Activated CD8-positive, alpha-beta memory T cell treated with anti-CD3 and anti-CD28 coated beads for 4 hours (primary cell): ENCODE measurements at regions not wholly inside any gene's neighbourhood (a gene's known extent, or its start where the extent isn't known, plus 50 kb on each side); places are given as distances from the start of the nearest gene placed in this dataset.

Experiments
- DNase-seq, 2 donors: peaks; one replicate each; pipeline ENCODE4 v3.0.0-alpha.2; 2020; ENCODE audit warnings: low read depth in 2 of 2

- DNase-seq = no peak
Measured at GRCh38 chr14:87526731-87527130, 466.3 kb downstream of the GALC start.

GRCh38 chr14:87524011-87524410, 469.0 kb downstream of the GALC start:
- no peak for DNase-seq

GRCh38 chr14:87522575-87522974, 470.4 kb downstream of the GALC start:
- DNase-seq = no peak

GRCh38 chr14:87508333-87508732, 484.6 kb downstream of the GALC start:
- no peak for DNase-seq

- DNase-seq = no peak
Measured at GRCh38 chr14:87503711-87504110, 489.3 kb downstream of the GALC start.

- no peak for DNase-seq
Measured at GRCh38 chr14:87497301-87497700, 495.7 kb downstream of the GALC start.

GRCh38 chr14:87494010-87494409, 499.0 kb downstream of the GALC start:
- no peak for DNase-seq

GRCh38 chr14:87492561-87492960, 500.4 kb downstream of the GALC start:
- DNase-seq = no peak

- no peak for DNase-seq
Measured at GRCh38 chr14:87491816-87492215, 501.2 kb downstream of the GALC start.

- no peak for DNase-seq
Measured at GRCh38 chr14:87489196-87489819, 503.7 kb downstream of the GALC start.

GRCh38 chr14:87483271-87484260, 509.4 kb downstream of the GALC start:
- DNase-seq = no peak

- DNase-seq = no peak
Measured at GRCh38 chr14:87468531-87468930, 524.5 kb downstream of the GALC start.

- DNase-seq = no peak
Measured at GRCh38 chr14:87467578-87467977, 525.4 kb downstream of the GALC start.

GRCh38 chr14:87465770-87466169, 527.2 kb downstream of the GALC start:
- no peak for DNase-seq

GRCh38 chr14:87461704-87462103, 531.3 kb downstream of the GALC start:
- no peak for DNase-seq

GRCh38 chr14:87457720-87458119, 535.3 kb downstream of the GALC start:
- DNase-seq = no peak

GRCh38 chr14:87450193-87450592, 542.8 kb downstream of the GALC start:
- no peak for DNase-seq

- DNase-seq = no peak
Measured at GRCh38 chr14:87449016-87449415, 544.0 kb downstream of the GALC start.

- DNase-seq = no peak
Measured at GRCh38 chr14:87443787-87444186, 549.2 kb downstream of the GALC start.

GRCh38 chr14:87443039-87443438, 549.9 kb downstream of the GALC start:
- no peak for DNase-seq

GRCh38 chr14:87437158-87437557, 555.8 kb downstream of the GALC start:
- no peak for DNase-seq

GRCh38 chr14:87434680-87435079, 558.3 kb downstream of the GALC start:
- DNase-seq = no peak

- DNase-seq = no peak
Measured at GRCh38 chr14:87434011-87434410, 559.0 kb downstream of the GALC start.
